Right lobe of liver (tissue), 6 donors: ENCODE measurements at regions not wholly inside any gene's neighbourhood (a gene's known extent, or its start where the extent isn't known, plus 50 kb on each side); places are given as distances from the start of the nearest gene placed in this dataset.

Experiments
- ATAC-seq, 4 donors: fragments of 200-7000 bp; cut with Tn5 transposase; one replicate each; pipeline ENCODE4 v1.9.1; 2020; ENCODE audit warnings: mild to moderate bottlenecking in 4 of 4, moderate library complexity in 4 of 4
- DNase-seq, 3 donors: peaks; one replicate each; pipeline ENCODE4 v3.0.0-alpha.2; 2020
- H3K27ac ChIP-seq, 3 donors: fragments of 200-600 bp; one replicate each; pipeline ENCODE4 v1.8.0; 2022
- H3K27me3 ChIP-seq, 2 donors: fragments of 200-600 bp; one replicate each; pipeline ENCODE4 v1.8.0; 2022
- H3K36me3 ChIP-seq, 4 donors: fragments of 200-600 bp; sonication (generic) in 1 of 4; one replicate each; pipeline versions ENCODE4 v1.5.1 to v1.8.0; 2017 to 2022; ENCODE audit warnings: control low read depth in 1 of 4
- H3K4me1 ChIP-seq, 4 donors: fragments of 200-600 bp; sonication (generic) in 1 of 4; one replicate each; pipeline versions ENCODE4 v1.5.1 to v1.8.0; 2017 to 2022; ENCODE audit warnings: control low read depth in 1 of 4
- H3K4me3 ChIP-seq, 3 donors: fragments of 200-600 bp; one replicate each; pipeline ENCODE4 v1.8.0; 2022
- H3K9me3 ChIP-seq, 4 donors: fragments of 200-600 bp; sonication (generic) in 1 of 4; one replicate each; pipeline versions ENCODE4 v1.5.1 to v1.8.0; 2017 to 2022; ENCODE audit warnings: control low read depth in 1 of 4
- POLR2A ChIP-seq: fragments of 450-650 bp; IDR thresholded peaks from one replicate; pipeline ENCODE4 v1.6.1; 2017; ENCODE audit warnings: antibody characterized with exemption, mild to moderate bottlenecking
- WGBS: methylation state at CpG from one replicate; pipeline ENCODE4 v1.1.6; 2018; ENCODE audit warnings: low coverage, low lambda C conversion rate; ENCODE audit not compliant: insufficient coverage; ENCODE audit errors: missing lambda C conversion rate; 5-methylcytosine and 5-hydroxymethylcytosine counted together
- intact Hi-C, 2 donors: fragments of 100-400 bp; cut with DNase I; formaldehyde crosslinking; loops; one replicate each; pipeline versions ENCODE4 v1.11.2 to v1.14.1; 2022
- TF ChIP-seq, protein P1 (sequence below), 4 donors: fragments of 200-600 bp in 3 of 4; fragments of 450-650 bp in 1 of 4; IDR thresholded peaks; one replicate each; pipeline versions ENCODE4 v1.5.1 to v1.8.0; 2016 to 2022; ENCODE audit warnings: antibody characterized with exemption in 4 of 4, mild to moderate bottlenecking in 2 of 4
- donor health status: DM: no; HTN: yes; CAD: no.
- donor health status: DM: no; HTN: no; CAD: no.
- donor health status: DM: no; HTN: no; CAD: no.
- donor health status: DM: no; HTN: yes; CAD: no.
- donor health status: DM: no; HTN: yes; CAD: no.

DNA sequence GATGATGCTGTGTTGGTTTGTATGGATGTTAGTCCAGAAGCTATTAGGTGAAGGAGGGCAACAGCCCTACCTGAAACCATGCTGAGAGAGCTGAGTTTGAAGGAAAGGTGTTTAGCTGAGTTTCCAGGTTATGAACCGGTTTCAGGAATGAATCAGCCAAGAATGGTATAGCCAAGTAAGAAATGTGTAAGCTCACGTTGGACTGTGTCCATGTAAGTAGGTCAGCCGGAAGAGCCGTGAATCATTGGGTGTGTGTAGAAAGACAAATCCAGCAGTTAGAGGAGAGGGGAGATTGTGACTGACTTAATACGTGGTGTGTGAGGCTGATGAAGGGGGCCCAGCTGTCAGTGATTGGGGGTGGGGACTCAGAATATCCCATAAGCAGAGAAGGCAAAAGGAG, 77.2 kb upstream of the SPIN4 start:
- WGBS, result 69% methylated on average over 3 of the region's 5 CpGs
- no peak for DNase-seq
- Histone ChIP-seq H3K4me1 (no peaks in the 10 kb centered on the region), H3K4me3 (no peak overlapping the region), H3K27ac (no peak overlapping the region), H3K36me3 (peaks cover 0 to under 1% (median 0%) of the 10 kb centered on the region in 4 donors), H3K9me3 (no peaks in the 10 kb centered on the region), H3K27me3 (no peaks in the 10 kb centered on the region)
- TF ChIP-seq, protein P1, sequence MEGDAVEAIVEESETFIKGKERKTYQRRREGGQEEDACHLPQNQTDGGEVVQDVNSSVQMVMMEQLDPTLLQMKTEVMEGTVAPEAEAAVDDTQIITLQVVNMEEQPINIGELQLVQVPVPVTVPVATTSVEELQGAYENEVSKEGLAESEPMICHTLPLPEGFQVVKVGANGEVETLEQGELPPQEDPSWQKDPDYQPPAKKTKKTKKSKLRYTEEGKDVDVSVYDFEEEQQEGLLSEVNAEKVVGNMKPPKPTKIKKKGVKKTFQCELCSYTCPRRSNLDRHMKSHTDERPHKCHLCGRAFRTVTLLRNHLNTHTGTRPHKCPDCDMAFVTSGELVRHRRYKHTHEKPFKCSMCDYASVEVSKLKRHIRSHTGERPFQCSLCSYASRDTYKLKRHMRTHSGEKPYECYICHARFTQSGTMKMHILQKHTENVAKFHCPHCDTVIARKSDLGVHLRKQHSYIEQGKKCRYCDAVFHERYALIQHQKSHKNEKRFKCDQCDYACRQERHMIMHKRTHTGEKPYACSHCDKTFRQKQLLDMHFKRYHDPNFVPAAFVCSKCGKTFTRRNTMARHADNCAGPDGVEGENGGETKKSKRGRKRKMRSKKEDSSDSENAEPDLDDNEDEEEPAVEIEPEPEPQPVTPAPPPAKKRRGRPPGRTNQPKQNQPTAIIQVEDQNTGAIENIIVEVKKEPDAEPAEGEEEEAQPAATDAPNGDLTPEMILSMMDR (IDR thresholded peaks at IDR 0.05), result no peak
- no peak for TF ChIP-seq POLR2A
- ATAC-seq, result no peak
- intact Hi-C loops, result no loop called here

DNA sequence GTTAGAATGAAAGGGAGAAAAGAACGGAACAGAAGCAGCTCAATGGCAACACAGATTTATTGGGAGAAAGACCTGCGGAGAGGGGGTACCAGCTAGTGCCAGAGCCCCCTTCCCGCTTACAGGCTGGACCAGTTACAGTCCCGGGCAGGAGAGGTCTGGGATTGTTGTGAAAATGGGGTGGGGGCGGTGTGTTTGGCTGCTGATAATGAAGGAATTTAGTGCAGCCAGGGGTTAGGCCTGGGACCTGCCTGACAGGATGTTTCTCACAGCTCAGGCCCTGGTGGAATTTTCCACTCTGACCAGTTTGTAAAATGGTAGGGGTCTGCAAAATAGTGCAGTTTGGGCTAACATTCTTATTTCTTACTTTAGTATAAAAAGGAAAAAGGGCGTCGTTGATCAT, 75.4 kb upstream of the SPIN4 start:
- H3K4me3 ChIP-seq, result no peak overlapping the region
- peaks cover 0 to 2% (median 0%) of the 10 kb centered on the region in 4 donors for H3K36me3 ChIP-seq
- H3K27ac ChIP-seq, result no peak overlapping the region
- intact Hi-C loops, result no loop called here
- no peak for TF ChIP-seq POLR2A
- TF ChIP-seq, protein P1 (IDR thresholded peaks at IDR 0.05), result no peak
- WGBS, result 64% methylated on average over 7 of the region's 7 CpGs
- no peaks in the 10 kb centered on the region for H3K9me3 ChIP-seq
- ATAC-seq (no peak), DNase-seq (no peak)
- H3K27me3 ChIP-seq, result no peaks in the 10 kb centered on the region
- no peaks in the 10 kb centered on the region for H3K4me1 ChIP-seq

DNA sequence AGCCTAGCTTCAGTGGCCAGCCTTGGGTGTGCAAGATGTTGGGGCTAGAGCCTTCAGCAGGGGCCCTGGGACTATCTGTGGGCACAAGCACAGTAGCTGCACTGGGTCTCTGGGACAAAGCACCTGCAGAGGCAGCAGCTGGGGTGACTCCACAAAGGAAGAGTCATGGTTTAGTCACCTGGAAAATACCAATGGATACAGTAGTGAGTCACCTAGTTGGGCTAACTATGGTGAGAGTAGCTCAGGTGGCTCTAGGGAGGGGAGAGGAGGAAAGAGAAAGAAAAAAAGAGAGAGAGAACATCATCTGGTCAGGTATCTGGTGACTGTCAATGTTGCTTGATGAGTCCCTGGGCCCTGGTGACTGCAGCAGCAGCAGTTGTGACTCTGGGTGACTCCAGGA, 72.9 kb upstream of the SPIN4 start:
- intact Hi-C loops, result no loop called here
- no peak for ATAC-seq
- DNase-seq, result no peak
- TF ChIP-seq, protein P1 (IDR thresholded peaks at IDR 0.05), result no peak
- no peak for TF ChIP-seq POLR2A
- Histone ChIP-seq H3K9me3 (no peaks in the 10 kb centered on the region), H3K36me3 (peaks cover 0 to 2% (median 0%) of the 10 kb centered on the region in 4 donors), H3K27me3 (no peaks in the 10 kb centered on the region), H3K4me1 (no peaks in the 10 kb centered on the region), H3K27ac (no peak overlapping the region), H3K4me3 (no peak overlapping the region)

DNA sequence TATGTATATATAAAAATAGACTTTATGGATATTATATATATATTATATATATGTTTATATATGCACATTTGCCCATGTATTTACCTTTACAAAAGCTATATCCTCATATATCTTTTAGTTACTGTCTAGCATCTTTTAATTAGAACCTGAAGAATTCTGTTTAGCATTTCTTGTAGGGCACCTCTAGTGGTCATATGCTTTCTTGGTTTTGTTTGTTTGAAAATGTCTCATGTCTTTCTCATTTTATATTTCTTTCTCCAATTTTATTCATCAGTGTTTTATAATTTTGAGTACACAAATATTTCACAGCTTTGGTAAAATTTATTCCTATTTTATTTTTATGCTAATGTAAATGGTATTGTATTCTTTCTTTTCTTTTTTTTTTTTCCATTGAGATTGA, 70.3 kb upstream of the SPIN4 start:
- TF ChIP-seq POLR2A, result no peak
- TF ChIP-seq, protein P1 (IDR thresholded peaks at IDR 0.05), result peak in 3 of 4 donors; percentile 7 to 20 (median 11)
- Histone ChIP-seq H3K27me3 (no peaks in the 10 kb centered on the region), H3K4me3 (no peak overlapping the region), H3K36me3 (peaks cover 0 to 2% (median 0%) of the 10 kb centered on the region in 4 donors), H3K4me1 (no peaks in the 10 kb centered on the region), H3K9me3 (no peaks in the 10 kb centered on the region), H3K27ac (no peak overlapping the region)
- intact Hi-C loops, result no loop called here
- DNase-seq, result no peak
- no peak for ATAC-seq

DNA sequence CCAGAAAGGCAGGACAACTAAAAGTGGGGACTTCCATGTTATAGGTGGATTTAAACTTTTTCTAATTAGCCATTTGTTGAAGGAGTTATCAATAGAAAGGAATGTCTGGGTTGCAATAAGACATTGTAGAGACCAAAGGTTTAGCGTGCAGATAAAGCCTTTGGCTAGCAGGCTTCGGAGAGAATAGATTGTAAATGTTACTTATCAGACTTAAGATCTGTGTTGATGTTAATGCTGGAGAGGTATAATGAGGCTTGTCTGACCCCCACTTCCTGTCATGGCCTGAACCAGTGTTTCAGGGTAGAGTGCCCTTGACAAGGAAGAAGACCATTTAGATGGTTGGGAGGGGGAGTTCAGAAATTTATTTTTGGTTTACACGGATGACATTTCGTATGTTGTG, 67.1 kb upstream of the SPIN4 start:
- ATAC-seq, result no peak
- intact Hi-C loops, result no loop called here
- no peak for DNase-seq
- Histone ChIP-seq H3K27ac (no peak overlapping the region), H3K4me3 (no peak overlapping the region), H3K27me3 (no peaks in the 10 kb centered on the region), H3K9me3 (no peaks in the 10 kb centered on the region), H3K4me1 (no peaks in the 10 kb centered on the region), H3K36me3 (peaks cover 0 to under 1% (median 0%) of the 10 kb centered on the region in 4 donors)
- WGBS, result 69% methylated on average over 4 of the region's 4 CpGs
- TF ChIP-seq, protein P1 (IDR thresholded peaks at IDR 0.05), result no peak
- no peak for TF ChIP-seq POLR2A
